ENCODE measurements at regions not wholly inside any gene's neighbourhood (a gene's known extent, or its start where the extent isn't known, plus 50 kb on each side); places are given as distances from the start of the nearest gene placed in this dataset.
"Not testable (repeated sequence)": the region's sequence is repeated elsewhere in the genome, so short reads cannot be mapped to it uniquely, and the experiment has no call there.

- not testable (repeated sequence) for DNase-seq
Observed at GRCh38 chr3:125831005-125831750, 137.8 kb upstream of the ROPN1B start.

- DNase-seq: not testable (repeated sequence)
Observed at GRCh38 chr3:125835562-125835961, 133.4 kb upstream of the ROPN1B start.

GRCh38 chr3:125836011-125836551 lies 132.9 kb upstream of the ROPN1B start:
- DNase-seq: not testable (repeated sequence)

- DNase-seq: not testable (repeated sequence)
Observed at GRCh38 chr3:125836786-125837185, 132.2 kb upstream of the ROPN1B start.

GRCh38 chr3:125838857-125839256 lies 130.1 kb upstream of the ROPN1B start:
- DNase-seq: not testable (repeated sequence)

GRCh38 chr3:125840465-125840864 lies 128.5 kb upstream of the ROPN1B start:
- not testable (repeated sequence) for DNase-seq

- not testable (repeated sequence) for DNase-seq
Observed at GRCh38 chr3:125847966-125848365, 121.0 kb upstream of the ROPN1B start.

GRCh38 chr3:125855006-125855405 lies 114.0 kb upstream of the ROPN1B start:
- not testable (repeated sequence) for DNase-seq

- not testable (repeated sequence) for DNase-seq
Observed at GRCh38 chr3:125860547-125860946, 108.4 kb upstream of the ROPN1B start.

GRCh38 chr3:125862841-125863254 lies 106.1 kb upstream of the ROPN1B start:
- DNase-seq: not testable (repeated sequence)

GRCh38 chr3:125864532-125864931 lies 104.4 kb upstream of the ROPN1B start:
- not testable (repeated sequence) for DNase-seq

- not testable (repeated sequence) for DNase-seq
Observed at GRCh38 chr3:125886006-125886405, 83.0 kb upstream of the ROPN1B start.

GRCh38 chr3:125899181-125899580 lies 69.8 kb upstream of the ROPN1B start:
- DNase-seq: not testable (repeated sequence)

- DNase-seq: not testable (repeated sequence)
Observed at GRCh38 chr3:125901473-125901872, 67.5 kb upstream of the ROPN1B start.

- not testable (repeated sequence) for DNase-seq
Observed at GRCh38 chr3:125903780-125904455, 65.1 kb upstream of the ROPN1B start.

- DNase-seq: not testable (repeated sequence)
Observed at GRCh38 chr3:125907279-125907678, 61.7 kb upstream of the ROPN1B start.

- not testable (repeated sequence) for DNase-seq
Observed at GRCh38 chr3:125910851-125911250, 58.1 kb upstream of the ROPN1B start.

GRCh38 chr3:125914608-125915436 lies 54.2 kb upstream of the ROPN1B start:
- not testable (repeated sequence) for DNase-seq

- DNase-seq: not testable (repeated sequence)
Observed at GRCh38 chr3:125915437-125915787, 53.6 kb upstream of the ROPN1B start.

GRCh38 chr3:125915792-125916375 lies 53.1 kb upstream of the ROPN1B start:
- DNase-seq: peak; percentile 99

GRCh38 chr3:125916376-125916978 lies 52.5 kb upstream of the ROPN1B start:
- peak; percentile 97 for DNase-seq

GRCh38 chr3:125917020-125917549 lies 51.9 kb upstream of the ROPN1B start:
- DNase-seq: not testable (repeated sequence)
